Activated CD4-positive, alpha-beta T cell treated with anti-CD3 and anti-CD28 coated beads, Interleukin-2, amount 50 U/mL, for 24 hours (primary cell): ENCODE measurements at regions not wholly inside any gene's neighbourhood (a gene's known extent, or its start where the extent isn't known, plus 50 kb on each side); places are given as distances from the start of the nearest gene placed in this dataset.

Source experiments
- DNase-seq, 2 donors: peaks; one replicate each; pipeline ENCODE4 v3.0.0-alpha.2; 2020; ENCODE audit warnings: low read depth in 1 of 2, low spot score in 1 of 2

DNA sequence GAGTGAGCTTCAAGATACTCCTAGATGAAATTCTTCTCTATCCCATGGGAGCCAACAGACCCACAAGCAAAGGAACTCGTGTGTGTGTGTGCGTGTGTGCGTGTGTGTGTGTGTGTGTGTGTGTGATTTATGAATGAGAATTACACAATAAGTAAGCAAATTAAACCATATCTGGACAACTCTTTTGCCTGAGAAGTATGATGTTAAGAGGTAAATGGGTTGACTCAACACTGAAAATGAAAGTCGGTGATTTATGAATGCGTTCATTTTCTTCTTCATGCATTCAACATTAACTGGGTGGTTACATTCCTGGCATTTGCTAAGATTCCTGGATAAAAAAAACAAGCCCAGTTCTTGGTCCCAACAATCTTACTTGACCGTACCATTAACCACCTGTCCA, 171.3 kb upstream of the ZNF462 start:
- DNase-seq, result no peak

GRCh38 chr9:106693558-106693957, 169.4 kb upstream of the ZNF462 start:
- DNase-seq, result no peak

DNA sequence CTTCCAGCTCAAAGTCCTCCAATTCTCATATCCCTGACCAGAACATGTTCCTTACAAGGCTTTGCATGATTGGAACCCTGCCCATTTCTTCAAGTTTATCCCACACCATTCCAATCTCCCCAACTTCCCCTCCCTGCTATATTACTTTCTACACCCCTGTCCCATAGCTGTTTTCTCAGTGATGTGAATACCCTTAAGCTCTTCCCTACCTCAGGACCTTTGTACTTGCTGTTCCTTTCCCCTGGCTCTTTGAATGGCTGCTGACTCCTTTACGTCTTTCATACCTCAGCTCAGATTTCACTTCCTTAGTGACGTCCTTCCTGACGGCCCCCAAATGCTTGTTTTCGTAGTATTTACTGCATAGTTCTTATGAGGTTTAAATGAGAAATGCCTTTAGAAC, 166.2 kb upstream of the ZNF462 start:
- DNase-seq, result no peak

DNA sequence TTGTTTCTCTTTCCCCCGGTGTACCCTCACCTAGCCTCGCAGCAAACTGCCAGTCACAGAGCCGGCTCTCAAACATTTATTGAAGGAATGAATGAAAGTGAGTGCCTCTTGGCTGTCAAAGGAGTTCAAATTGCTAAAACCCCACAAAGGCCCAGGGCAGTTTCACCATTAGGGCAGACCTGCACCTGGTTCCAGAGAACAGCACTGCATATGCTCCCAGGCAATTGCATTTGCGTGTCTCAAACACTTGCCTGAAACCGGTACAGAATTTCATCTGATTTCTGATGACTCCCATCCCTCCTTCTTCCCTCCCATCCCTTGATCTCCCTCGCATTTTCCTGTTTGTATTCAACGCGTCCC, 165.6 kb upstream of the ZNF462 start:
- no peak for DNase-seq

GRCh38 chr9:106697750-106698502, 165.0 kb upstream of the ZNF462 start:
- DNase-seq, result no peak

GRCh38 chr9:106700676-106701075, 162.3 kb upstream of the ZNF462 start:
- DNase-seq, result no peak

DNA sequence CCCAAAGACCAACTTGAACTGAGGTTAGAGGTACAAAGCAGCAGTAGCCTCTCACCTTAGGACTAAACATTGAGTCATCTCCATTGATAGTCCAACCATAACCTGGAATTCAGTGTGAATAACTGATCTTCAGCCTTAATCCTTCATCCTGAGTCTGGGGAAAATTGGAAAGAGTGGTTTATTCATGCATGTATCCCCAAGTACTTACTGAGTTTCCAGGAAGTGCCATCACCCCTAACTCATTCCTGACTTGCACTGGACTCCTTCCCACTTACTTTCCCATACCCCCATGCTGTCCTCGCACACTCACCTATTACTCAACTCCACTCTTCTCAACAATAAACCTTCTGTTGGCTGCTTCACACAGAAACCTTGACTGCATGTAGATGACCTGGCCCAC, 161.4 kb upstream of the ZNF462 start:
- DNase-seq, result no peak

GRCh38 chr9:106704056-106704615, 158.8 kb upstream of the ZNF462 start:
- DNase-seq, result no peak

GRCh38 chr9:106707291-106707690, 155.7 kb upstream of the ZNF462 start:
- no peak for DNase-seq

GRCh38 chr9:106707738-106708474, 155.1 kb upstream of the ZNF462 start:
- no peak for DNase-seq

- DNase-seq, result no peak
Observed at GRCh38 chr9:106708475-106709146, 154.4 kb upstream of the ZNF462 start.

DNA sequence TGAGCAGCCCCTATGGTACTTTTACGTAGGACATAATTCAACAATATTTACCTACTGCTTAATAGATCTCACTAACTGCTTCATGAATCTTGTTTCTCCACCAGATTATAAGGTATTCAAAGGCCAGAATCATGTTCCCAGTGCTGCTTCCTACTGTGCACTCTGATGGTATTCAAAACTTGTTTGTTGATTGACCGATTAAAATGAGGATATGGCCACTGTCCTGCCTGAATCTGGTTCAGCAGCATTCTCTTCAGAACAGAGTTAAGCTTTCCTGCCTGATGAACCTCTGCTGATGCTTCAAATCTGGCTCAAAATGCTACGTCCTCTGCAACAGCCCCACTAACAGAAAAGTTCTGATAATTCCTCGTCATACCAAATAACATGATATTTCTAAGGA, 150.7 kb upstream of the ZNF462 start:
- DNase-seq, result no peak

- no peak for DNase-seq
Observed at GRCh38 chr9:106713206-106713605, 149.8 kb upstream of the ZNF462 start.

DNA sequence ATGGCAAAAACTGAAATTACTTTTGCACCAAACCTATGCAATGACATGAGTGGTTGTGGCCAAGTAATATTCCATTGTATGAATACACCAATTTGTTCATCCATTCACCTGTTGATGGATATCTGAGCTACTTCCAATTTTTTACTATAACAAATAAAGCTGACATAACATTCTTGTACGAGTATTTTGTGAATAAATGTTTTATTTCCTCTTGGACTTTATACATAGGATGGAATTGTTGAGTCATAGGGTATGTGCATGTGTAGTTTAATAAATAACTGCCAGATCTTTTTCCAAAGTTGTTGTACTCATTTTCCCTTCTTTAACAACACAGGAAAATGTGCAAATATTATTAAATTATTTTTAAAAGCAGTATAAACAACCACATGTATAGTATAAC, 146.1 kb upstream of the ZNF462 start:
- DNase-seq, result no peak

DNA sequence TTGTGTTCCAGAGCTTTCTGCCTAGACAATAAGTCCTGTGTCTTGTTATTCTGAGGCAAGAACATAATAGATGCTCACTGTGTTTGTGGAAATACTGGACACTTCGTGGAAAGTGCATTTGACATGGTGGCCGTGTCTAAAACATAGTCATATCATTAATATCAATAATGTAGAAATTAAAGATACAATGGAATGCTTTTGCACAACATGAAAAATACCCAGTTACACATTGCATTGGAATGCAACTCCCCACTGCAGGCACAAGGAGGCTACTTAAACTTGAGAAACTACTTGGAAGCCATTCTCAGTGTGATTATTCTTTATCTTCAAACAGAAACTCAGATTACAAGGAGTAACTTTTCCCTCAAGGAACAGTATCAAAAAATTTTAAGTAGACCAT, 145.3 kb upstream of the ZNF462 start:
- no peak for DNase-seq

GRCh38 chr9:106718936-106719335, 144.0 kb upstream of the ZNF462 start:
- no peak for DNase-seq

GRCh38 chr9:106722051-106722753, 140.8 kb upstream of the ZNF462 start:
- DNase-seq, result no peak

DNA sequence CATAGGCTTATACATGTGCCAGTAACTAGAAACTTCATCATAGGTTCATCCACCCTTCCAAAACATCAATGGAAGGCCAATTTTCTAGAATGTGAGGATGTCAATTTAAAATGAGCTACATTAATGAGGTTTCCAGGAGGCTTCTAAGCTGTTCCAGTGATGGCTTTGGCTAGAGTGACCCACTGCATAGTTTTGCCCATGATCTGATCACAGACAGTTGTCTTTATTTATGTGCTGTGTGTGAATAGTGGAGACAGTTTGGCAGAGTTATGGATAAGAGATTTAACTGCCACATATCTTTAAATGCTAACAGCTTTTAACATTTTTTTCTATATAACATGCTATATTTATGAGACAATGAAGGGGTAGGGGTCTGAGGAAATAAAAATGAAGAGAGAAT, 139.0 kb upstream of the ZNF462 start:
- no peak for DNase-seq

DNA sequence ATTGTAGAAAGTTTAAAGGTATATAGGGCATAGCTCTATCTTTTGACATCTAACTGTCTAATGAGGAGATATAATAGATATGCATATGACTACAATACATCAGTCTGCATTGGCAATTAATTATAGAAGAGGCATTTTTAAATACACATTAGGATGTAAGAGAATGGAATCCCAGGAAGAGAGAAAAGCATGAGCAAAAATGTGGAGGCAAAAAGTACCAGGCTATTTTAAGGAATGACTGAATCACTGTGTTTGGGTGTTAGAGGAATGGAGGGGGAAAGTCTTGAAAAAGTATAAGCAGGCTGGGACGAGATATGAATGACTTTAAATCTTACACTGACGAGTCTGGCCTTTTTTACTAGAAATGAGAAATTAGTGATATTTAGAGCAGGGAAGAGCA, 138.4 kb upstream of the ZNF462 start:
- no peak for DNase-seq

- DNase-seq, result no peak
Observed at GRCh38 chr9:106726070-106726815, 136.7 kb upstream of the ZNF462 start.

GRCh38 chr9:106727969-106728368, 135.0 kb upstream of the ZNF462 start:
- DNase-seq, result no peak
